CD4-positive, alpha-beta T cell (primary cell): ENCODE measurements at regions not wholly inside any gene's neighbourhood (a gene's known extent, or its start where the extent isn't known, plus 50 kb on each side); places are given as distances from the start of the nearest gene placed in this dataset.

ENCODE experiments used
- ATAC-seq: fragments of 200-7000 bp; cut with Tn5 transposase; one replicate; pipeline ENCODE4 v1.10.0; 2022; ENCODE audit warnings: mild to moderate bottlenecking; ENCODE audit not compliant: poor library complexity
- CTCF ChIA-PET: fragments of 350-600 bp; sonication (Branson Sonifier 250); formaldehyde crosslinking; loops from one replicate; lab custom pipeline; 2021; ENCODE audit warnings: antibody characterized with exemption, inconsistent platforms; lab: Charles Lee
- POLR2A ChIA-PET: fragments of 350-600 bp; sonication (Branson Sonifier 250); formaldehyde crosslinking; loops from one replicate; lab custom pipeline; 2021; ENCODE audit warnings: antibody characterized with exemption, inconsistent platforms; lab: Charles Lee
- DNase-seq, 14 experiments: peaks; one replicate each; pipeline ENCODE4 v3.0.0-alpha.2; 2013 to 2020; ENCODE audit warnings: mixed read lengths in 2 of 14
- H3K27ac ChIP-seq, 2 donors: one replicate each; pipeline versions ENCODE4 v1.5.1 to v1.7.0; 2013; ENCODE audit warnings: low read length in 2 of 2, low read depth in 1 of 2, mild to moderate bottlenecking in 1 of 2
- H3K27me3 ChIP-seq, 2 experiments: 1 replicate in 1 of 2; 2 replicates in 1 of 2; pipeline versions ENCODE4 v1.6.1 to v1.7.0; 2013; ENCODE audit warnings: low read length in 2 of 2, control low read depth in 1 of 2, mild to moderate bottlenecking in 1 of 2, moderate library complexity in 1 of 2; ENCODE audit not compliant: insufficient read depth in 2 of 2, control insufficient read depth in 1 of 2
- H3K36me3 ChIP-seq: one replicate; pipeline ENCODE4 v1.6.1; 2013; ENCODE audit warnings: low read length, control low read depth; ENCODE audit not compliant: insufficient read depth
- H3K4me1 ChIP-seq: one replicate; pipeline ENCODE4 v1.6.1; 2013; ENCODE audit warnings: low read length, control low read depth; ENCODE audit not compliant: insufficient read depth
- H3K4me3 ChIP-seq: one replicate; pipeline ENCODE4 v1.5.1; 2013; ENCODE audit warnings: mild to moderate bottlenecking, low read length, moderate library complexity
- H3K9me3 ChIP-seq, 2 experiments: 1 replicate in 1 of 2; 2 replicates in 1 of 2; pipeline versions ENCODE4 v1.6.1 to v1.7.0; 2013; ENCODE audit warnings: low read length in 2 of 2, mild to moderate bottlenecking in 2 of 2, control low read depth in 1 of 2, moderate library complexity in 1 of 2; ENCODE audit not compliant: control insufficient read depth in 1 of 2, insufficient read depth in 1 of 2
- H3K27ac Mint-ChIP-seq: one replicate; pipeline ENCODE4 v1.8.0; 2020; ENCODE audit warnings: mixed read lengths
- H3K27me3 Mint-ChIP-seq: one replicate; pipeline ENCODE4 v1.8.0; 2021; ENCODE audit warnings: mixed read lengths
- H3K36me3 Mint-ChIP-seq: one replicate; pipeline ENCODE4 v1.8.0; 2021; ENCODE audit warnings: low read depth, mixed read lengths
- H3K4me1 Mint-ChIP-seq: one replicate; pipeline ENCODE4 v1.8.0; 2021; ENCODE audit warnings: low read depth, mixed read lengths
- H3K4me3 Mint-ChIP-seq: one replicate; pipeline ENCODE4 v1.8.0; 2020; ENCODE audit warnings: mild to moderate bottlenecking, mixed read lengths
- H3K9me3 Mint-ChIP-seq: one replicate; pipeline ENCODE4 v1.8.0; 2020; ENCODE audit warnings: mixed read lengths
- CTCF ChIP-seq: fragments of 200-600 bp; IDR thresholded peaks from one replicate; pipeline ENCODE4 v1.8.0; 2022; ENCODE audit warnings: antibody characterized with exemption, mild to moderate bottlenecking
- intact Hi-C, 2 experiments: fragments of 100-400 bp; cut with DNase I in 1 of 2; cut with micrococcal nuclease in 1 of 2; formaldehyde crosslinking; loops; one replicate each; pipeline versions ENCODE4 v1.15.1 to v1.9.0; 2023 to 2025; cut with DNase I, micrococcal nuclease

DNA sequence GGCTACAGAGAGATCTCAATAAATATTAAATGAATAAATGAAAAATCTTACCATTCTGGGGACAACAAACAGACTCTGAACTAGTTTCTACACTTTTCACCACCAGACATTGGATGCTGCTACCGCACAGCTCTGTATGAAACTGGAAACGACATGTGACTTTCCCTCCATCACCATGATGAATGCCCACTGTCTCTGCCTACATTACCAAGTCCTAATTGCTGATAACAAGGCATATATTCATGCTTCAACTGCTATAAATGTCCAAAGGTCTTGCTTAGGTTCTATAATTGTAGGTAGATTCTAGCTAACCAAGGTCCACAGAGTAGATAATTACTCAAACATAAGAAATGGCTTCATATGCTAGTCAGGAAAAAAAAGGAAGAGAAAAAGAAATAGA, 399.4 kb upstream of the ADGRL3 start:
- no peaks in the 10 kb centered on the region for H3K4me1 ChIP-seq
- ChIA-PET POLR2A (no interaction called here), CTCF (no interaction called here)
- peaks cover 8% of the 10 kb centered on the region for H3K9me3 Mint-ChIP-seq
- no peak overlapping the region for H3K4me3 Mint-ChIP-seq
- no peaks in the 10 kb centered on the region for H3K27me3 Mint-ChIP-seq
- no peak for DNase-seq
- intact Hi-C loops = no loop called here
- H3K27ac Mint-ChIP-seq = no peak overlapping the region
- H3K27me3 ChIP-seq = no peaks in the 10 kb centered on the region
- no peaks in the 10 kb centered on the region for H3K36me3 ChIP-seq
- no peaks in the 10 kb centered on the region for H3K36me3 Mint-ChIP-seq
- no peak overlapping the region for H3K4me3 ChIP-seq
- no peaks in the 10 kb centered on the region for H3K4me1 Mint-ChIP-seq
- no peak for ATAC-seq
- H3K9me3 ChIP-seq = peaks cover 3 to 9% of the 10 kb centered on the region in 2 experiments
- TF ChIP-seq CTCF = no peak
- H3K27ac ChIP-seq = no peak overlapping the region

DNA sequence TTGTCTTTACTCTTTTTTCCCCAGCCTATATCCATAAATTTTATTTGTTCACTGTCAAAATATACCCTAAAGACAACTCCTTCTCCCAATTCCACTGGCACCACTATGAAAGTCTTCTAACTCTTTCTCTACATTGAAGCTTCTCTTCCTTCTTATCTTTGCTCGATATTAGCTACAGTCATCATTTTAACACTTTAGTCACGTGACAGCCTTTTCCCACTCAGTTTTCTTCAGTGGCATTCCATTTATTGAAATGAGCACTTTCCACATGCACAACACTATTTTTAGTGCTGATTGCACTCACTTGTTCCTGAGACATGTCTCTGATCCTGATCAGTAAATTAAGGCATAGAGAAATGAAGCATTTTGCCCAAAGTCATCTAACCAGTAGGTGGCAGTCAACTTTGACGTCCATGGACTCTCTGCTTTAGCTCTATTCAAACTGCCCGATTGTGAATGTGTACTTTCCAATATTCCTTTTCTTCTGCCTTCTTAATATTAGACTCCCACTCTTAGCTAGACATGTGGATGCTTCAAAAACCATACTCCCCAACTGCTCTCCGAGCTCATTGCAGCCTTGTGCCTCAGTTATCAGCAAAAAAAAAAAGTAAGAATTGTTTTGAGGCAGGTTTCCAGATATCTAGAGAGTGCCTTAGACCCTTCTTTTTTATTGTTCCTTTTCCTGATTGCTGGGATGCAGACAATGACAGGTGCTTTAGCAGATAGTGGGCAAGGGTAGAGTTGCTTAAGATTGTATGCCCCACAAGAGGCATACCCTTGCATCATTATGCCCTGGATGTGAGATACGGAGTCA, 394.4 kb upstream of the ADGRL3 start:
- no peaks in the 10 kb centered on the region for H3K4me1 Mint-ChIP-seq
- no peak for DNase-seq
- no peak for TF ChIP-seq CTCF
- CTCF ChIA-PET = no interaction called here
- no peaks in the 10 kb centered on the region for H3K27me3 Mint-ChIP-seq
- peaks cover 0 to 6% of the 10 kb centered on the region in 2 experiments for H3K9me3 ChIP-seq
- ATAC-seq = no peak
- H3K36me3 ChIP-seq = no peaks in the 10 kb centered on the region
- no peak overlapping the region for H3K27ac ChIP-seq
- no peaks in the 10 kb centered on the region for H3K4me1 ChIP-seq
- intact Hi-C loops = no loop called here
- H3K36me3 Mint-ChIP-seq = no peaks in the 10 kb centered on the region
- H3K4me3 Mint-ChIP-seq = no peak overlapping the region
- no peak overlapping the region for H3K27ac Mint-ChIP-seq
- no peaks in the 10 kb centered on the region for H3K27me3 ChIP-seq
- H3K4me3 ChIP-seq = no peak overlapping the region
- H3K9me3 Mint-ChIP-seq = peaks cover 5% of the 10 kb centered on the region
- POLR2A ChIA-PET = no interaction called here

- Histone ChIP-seq H3K4me1 (no peaks in the 10 kb centered on the region), H3K4me3 (no peak overlapping the region), H3K27me3 (no peaks in the 10 kb centered on the region), H3K36me3 (no peaks in the 10 kb centered on the region), H3K27ac (no peak overlapping the region), H3K9me3 (no peaks in the 10 kb centered on the region)
- Mint-ChIP-seq H3K4me3 (no peak overlapping the region), H3K36me3 (no peaks in the 10 kb centered on the region), H3K4me1 (no peaks in the 10 kb centered on the region), H3K27me3 (no peaks in the 10 kb centered on the region), H3K9me3 (peaks cover 5% of the 10 kb centered on the region), H3K27ac (no peak overlapping the region)
- intact Hi-C loops = no loop called here
- DNase-seq = no peak
- no peak for ATAC-seq
- ChIA-PET CTCF (no interaction called here), POLR2A (no interaction called here)
- TF ChIP-seq CTCF = no peak
Measured at GRCh38 chr4:60808726-60809485, 391.2 kb upstream of the ADGRL3 start.
